ENCODE measurements at regions not wholly inside any gene's neighbourhood (a gene's known extent, or its start where the extent isn't known, plus 50 kb on each side); places are given as distances from the start of the nearest gene placed in this dataset.

DNA sequence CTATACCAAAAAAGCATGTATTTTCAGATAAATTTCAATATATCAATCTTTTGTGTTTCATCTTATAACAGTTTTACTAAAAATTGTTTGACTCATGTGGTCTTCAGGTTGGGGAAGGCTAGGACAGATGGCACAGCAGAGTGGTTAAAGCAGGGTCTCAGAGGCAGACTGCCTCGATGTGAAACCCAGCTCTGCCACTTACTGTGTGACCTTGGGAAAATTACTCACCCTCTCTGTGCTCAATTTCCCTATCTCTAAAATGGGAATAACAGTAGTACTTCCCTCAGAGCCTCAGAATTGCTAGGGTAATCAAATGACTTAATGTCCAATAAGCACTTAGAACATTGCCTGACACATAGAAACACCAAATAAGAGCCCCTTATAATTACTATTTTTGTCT is 262.1 kb upstream of the FMN2 start:
- no peaks in the 10 kb centered on the region for H3K27me3 ChIP-seq
- TF ChIP-seq, protein P1, sequence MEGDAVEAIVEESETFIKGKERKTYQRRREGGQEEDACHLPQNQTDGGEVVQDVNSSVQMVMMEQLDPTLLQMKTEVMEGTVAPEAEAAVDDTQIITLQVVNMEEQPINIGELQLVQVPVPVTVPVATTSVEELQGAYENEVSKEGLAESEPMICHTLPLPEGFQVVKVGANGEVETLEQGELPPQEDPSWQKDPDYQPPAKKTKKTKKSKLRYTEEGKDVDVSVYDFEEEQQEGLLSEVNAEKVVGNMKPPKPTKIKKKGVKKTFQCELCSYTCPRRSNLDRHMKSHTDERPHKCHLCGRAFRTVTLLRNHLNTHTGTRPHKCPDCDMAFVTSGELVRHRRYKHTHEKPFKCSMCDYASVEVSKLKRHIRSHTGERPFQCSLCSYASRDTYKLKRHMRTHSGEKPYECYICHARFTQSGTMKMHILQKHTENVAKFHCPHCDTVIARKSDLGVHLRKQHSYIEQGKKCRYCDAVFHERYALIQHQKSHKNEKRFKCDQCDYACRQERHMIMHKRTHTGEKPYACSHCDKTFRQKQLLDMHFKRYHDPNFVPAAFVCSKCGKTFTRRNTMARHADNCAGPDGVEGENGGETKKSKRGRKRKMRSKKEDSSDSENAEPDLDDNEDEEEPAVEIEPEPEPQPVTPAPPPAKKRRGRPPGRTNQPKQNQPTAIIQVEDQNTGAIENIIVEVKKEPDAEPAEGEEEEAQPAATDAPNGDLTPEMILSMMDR (IDR thresholded peaks at IDR 0.05) = no peak
- H3K4me1 ChIP-seq = no peaks in the 10 kb centered on the region
- H3K27ac ChIP-seq = no peak overlapping the region
- H3K4me3 ChIP-seq = no peak overlapping the region
- no peaks in the 10 kb centered on the region for H3K9me3 ChIP-seq
- intact Hi-C loops (cut with DNase I) = no loop called here
- no peaks in the 10 kb centered on the region for H3K36me3 ChIP-seq
- no peak overlapping the region for H3K9ac ChIP-seq (ENCODE audit: low read depth in 2 of 2, low read length in 2 of 2)
- no peak for DNase-seq

DNA sequence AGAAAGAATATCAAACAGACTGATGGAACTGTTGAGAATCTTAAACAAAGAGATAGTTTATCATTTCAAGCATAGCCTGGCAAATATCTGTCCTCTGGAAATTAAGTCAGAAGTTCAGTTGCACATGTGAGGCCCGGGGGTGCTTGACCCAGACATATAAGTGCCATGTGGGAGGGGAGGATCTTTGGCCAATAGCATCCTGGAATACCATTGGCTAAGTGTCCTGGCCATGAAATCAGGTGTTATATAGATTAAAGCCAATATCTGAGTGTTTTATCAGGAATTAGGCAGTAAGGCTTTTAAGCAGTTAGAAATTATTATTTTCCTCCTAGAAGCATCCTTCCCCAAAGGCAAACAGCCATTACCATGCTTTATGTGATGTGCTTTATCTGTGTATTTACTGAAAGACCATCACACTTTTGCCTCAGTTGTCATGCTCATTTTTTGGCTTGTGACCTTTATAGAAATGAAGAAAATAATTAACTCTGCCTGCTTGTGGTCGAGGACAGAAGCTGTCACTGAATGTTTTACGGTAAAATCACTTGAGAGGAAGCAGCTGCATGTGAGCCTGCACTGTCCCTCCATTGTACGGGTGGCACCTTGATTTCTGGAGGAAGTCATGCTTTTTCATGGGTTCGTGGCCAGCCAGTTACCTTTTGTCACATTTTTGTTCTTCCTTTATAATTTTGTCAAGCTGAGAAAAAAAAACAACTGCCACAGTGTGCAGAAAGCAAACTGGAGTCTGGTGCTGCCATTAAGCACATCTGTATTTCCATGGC is 259.9 kb upstream of the FMN2 start:
- Histone ChIP-seq H3K4me3 (no peak overlapping the region), H3K4me1 (no peaks in the 10 kb centered on the region), H3K9ac (ENCODE audit: low read depth in 2 of 2, low read length in 2 of 2) (no peak overlapping the region), H3K9me3 (no peaks in the 10 kb centered on the region), H3K27ac (no peak overlapping the region), H3K27me3 (no peaks in the 10 kb centered on the region), H3K36me3 (no peaks in the 10 kb centered on the region)
- TF ChIP-seq, protein P1 (IDR thresholded peaks at IDR 0.05) = no peak
- no peak for DNase-seq
- intact Hi-C loops (cut with DNase I) = no loop called here

DNA sequence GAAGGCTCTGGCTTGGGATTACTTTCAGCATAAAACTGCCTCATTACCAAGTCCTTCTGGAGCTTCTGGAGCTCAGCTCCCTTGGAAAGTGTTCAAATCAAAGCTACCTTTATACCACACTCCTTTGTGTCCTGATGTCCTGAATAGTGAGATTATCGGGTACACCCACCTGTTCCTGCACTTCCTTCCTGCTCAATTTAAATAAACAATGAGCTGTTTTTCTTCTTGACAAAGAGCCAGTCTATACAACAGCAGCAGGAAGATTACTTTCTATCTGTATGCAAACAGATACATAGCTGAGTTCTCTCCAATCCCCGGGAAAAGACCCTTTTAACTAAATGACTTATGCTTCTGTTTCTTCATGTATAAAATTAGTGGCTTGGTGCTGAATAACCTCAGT is 258.0 kb upstream of the FMN2 start:
- no peaks in the 10 kb centered on the region for H3K4me1 ChIP-seq
- no peaks in the 10 kb centered on the region for H3K9me3 ChIP-seq
- no peak overlapping the region for H3K9ac ChIP-seq (ENCODE audit: low read depth in 2 of 2, low read length in 2 of 2)
- intact Hi-C loops (cut with DNase I) = no loop called here
- H3K27me3 ChIP-seq = no peaks in the 10 kb centered on the region
- DNase-seq = no peak
- H3K4me3 ChIP-seq = no peak overlapping the region
- H3K36me3 ChIP-seq = no peaks in the 10 kb centered on the region
- TF ChIP-seq, protein P1 (IDR thresholded peaks at IDR 0.05) = no peak
- no peak overlapping the region for H3K27ac ChIP-seq

DNA sequence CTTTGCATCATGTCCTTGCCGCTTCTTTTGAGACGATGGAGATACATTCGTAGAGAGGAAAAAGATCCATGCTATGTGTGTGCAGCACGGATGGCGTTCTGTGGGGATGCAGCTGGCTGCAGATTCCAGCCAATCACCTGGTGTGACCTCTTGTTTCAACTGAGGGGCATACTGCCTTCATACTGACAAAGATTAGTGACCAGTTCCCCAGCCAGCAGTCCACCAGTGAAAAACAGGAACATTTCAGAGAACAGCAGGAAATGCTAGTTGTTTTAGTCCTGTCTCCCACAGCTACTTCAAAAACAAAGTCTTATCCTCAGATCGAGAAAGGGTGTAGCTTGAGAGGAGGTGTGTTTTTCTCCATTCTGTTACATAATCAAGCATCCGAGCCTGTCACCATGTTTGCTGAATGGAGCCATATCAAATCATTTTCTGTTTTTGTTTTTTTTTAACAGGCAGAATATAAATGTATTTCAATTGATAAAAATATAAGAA is 255.7 kb upstream of the FMN2 start:
- Histone ChIP-seq H3K4me3 (no peak overlapping the region), H3K27ac (no peak overlapping the region), H3K9ac (ENCODE audit: low read depth in 2 of 2, low read length in 2 of 2) (no peak overlapping the region), H3K4me1 (no peaks in the 10 kb centered on the region), H3K27me3 (no peaks in the 10 kb centered on the region), H3K9me3 (no peaks in the 10 kb centered on the region), H3K36me3 (no peaks in the 10 kb centered on the region)
- TF ChIP-seq, protein P1 (IDR thresholded peaks at IDR 0.05) = no peak
- intact Hi-C loops (cut with DNase I) = no loop called here
- no peak for DNase-seq

DNA sequence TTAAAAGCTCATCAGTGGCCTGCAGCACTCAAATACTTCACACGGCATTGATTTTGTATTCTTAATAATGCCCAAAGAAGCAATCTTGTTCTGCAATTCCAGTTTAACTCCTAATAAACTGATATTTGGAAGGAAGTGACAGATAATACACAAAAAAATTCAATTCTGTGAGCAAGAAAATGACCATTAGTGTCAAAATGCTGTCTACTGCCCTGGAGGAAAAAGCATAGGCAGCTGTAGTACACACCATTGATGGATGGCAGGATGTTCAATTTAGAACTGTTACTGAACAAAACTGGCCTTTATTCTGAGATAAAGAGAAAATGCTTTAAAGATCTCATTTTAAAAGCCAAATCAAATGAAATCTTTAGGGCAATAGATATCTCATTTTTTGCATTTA is 251.3 kb upstream of the FMN2 start:
- Histone ChIP-seq H3K27ac (no peak overlapping the region), H3K9ac (ENCODE audit: low read depth in 2 of 2, low read length in 2 of 2) (no peak overlapping the region), H3K4me1 (no peaks in the 10 kb centered on the region), H3K9me3 (no peaks in the 10 kb centered on the region), H3K4me3 (no peak overlapping the region), H3K27me3 (no peaks in the 10 kb centered on the region), H3K36me3 (no peaks in the 10 kb centered on the region)
- DNase-seq = no peak
- intact Hi-C loops (cut with DNase I) = no loop called here
- TF ChIP-seq, protein P1 (IDR thresholded peaks at IDR 0.05) = no peak

Measured in colonic mucosa (tissue), 4 donors.